Liver (tissue), 8 donors: ENCODE measurements at regions not wholly inside any gene's neighbourhood (a gene's known extent, or its start where the extent isn't known, plus 50 kb on each side); places are given as distances from the start of the nearest gene placed in this dataset.

Source experiments
- DNase-seq: peaks from one replicate; pipeline ENCODE4 v3.0.0-alpha.2; 2017; ENCODE audit warnings: low spot score
- H3K27ac ChIP-seq, 2 donors: one replicate each; pipeline ENCODE4 v1.7.0; 2013; ENCODE audit warnings: inconsistent platforms in 2 of 2, low read length in 2 of 2, control low read depth in 1 of 2, low read depth in 1 of 2, mild to moderate bottlenecking in 1 of 2
- H3K27me3 ChIP-seq, 4 donors: one replicate each; pipeline versions ENCODE4 v1.6.1 to v1.7.0; 2013; ENCODE audit warnings: low read length in 3 of 4, inconsistent platforms in 1 of 4, mild to moderate bottlenecking in 1 of 4, moderate library complexity in 1 of 4; ENCODE audit not compliant: control insufficient read depth in 4 of 4, insufficient read depth in 4 of 4
- H3K36me3 ChIP-seq, 4 donors: one replicate each; pipeline versions ENCODE4 v1.6.1 to v1.7.0; 2013; ENCODE audit warnings: low read length in 3 of 4, mild to moderate bottlenecking in 3 of 4, low read depth in 1 of 4, moderate library complexity in 1 of 4; ENCODE audit not compliant: control insufficient read depth in 4 of 4, insufficient read depth in 3 of 4
- H3K4me1 ChIP-seq, 4 donors: one replicate each; pipeline versions ENCODE4 v1.6.1 to v1.7.0; 2013; ENCODE audit warnings: low read length in 3 of 4, mild to moderate bottlenecking in 3 of 4, moderate library complexity in 1 of 4; ENCODE audit not compliant: control insufficient read depth in 4 of 4, insufficient read depth in 4 of 4
- H3K4me3 ChIP-seq, 3 donors: one replicate each; pipeline versions ENCODE4 v1.6.1 to v1.7.0; 2013; ENCODE audit warnings: low read length in 3 of 3, control low read depth in 1 of 3, low read depth in 1 of 3, mild to moderate bottlenecking in 1 of 3
- H3K9ac ChIP-seq, 2 donors: one replicate each; pipeline ENCODE4 v1.7.0; 2013; ENCODE audit warnings: low read length in 2 of 2, mild to moderate bottlenecking in 2 of 2, moderate library complexity in 2 of 2, control low read depth in 1 of 2, low read depth in 1 of 2
- H3K9me3 ChIP-seq, 4 donors: one replicate each; pipeline versions ENCODE4 v1.6.1 to v1.7.0; 2013; ENCODE audit warnings: low read length in 3 of 4; ENCODE audit not compliant: control insufficient read depth in 4 of 4
- HNF4A ChIP-seq, 2 donors: conservative IDR thresholded peaks; 2 replicates each; pipeline ENCODE4 v1.6.1; 2016; ENCODE audit warnings: antibody characterized with exemption in 2 of 2, mild to moderate bottlenecking in 2 of 2
- HNF4G ChIP-seq: IDR thresholded peaks from 2 replicates; pipeline ENCODE4 v1.6.1; 2016; ENCODE audit warnings: antibody characterized with exemption
- JUND ChIP-seq, 2 donors: IDR thresholded peaks; 2 replicates each; pipeline ENCODE4 v1.6.1; 2016; ENCODE audit warnings: antibody characterized with exemption in 2 of 2
- MAX ChIP-seq: IDR thresholded peaks from 2 replicates; pipeline ENCODE4 v1.6.1; 2016; ENCODE audit warnings: antibody characterized with exemption
- RXRA ChIP-seq, 2 donors: IDR thresholded peaks; 2 replicates each; pipeline ENCODE4 v1.6.1; 2017 to 2018; ENCODE audit warnings: antibody characterized with exemption in 2 of 2, mild to moderate bottlenecking in 1 of 2
- TAF1 ChIP-seq: conservative IDR thresholded peaks from 2 replicates; pipeline ENCODE4 v1.6.1; 2016; ENCODE audit warnings: antibody characterized with exemption, mild to moderate bottlenecking
- YY1 ChIP-seq: IDR thresholded peaks from 2 replicates; pipeline ENCODE4 v1.6.1; 2016; ENCODE audit warnings: antibody characterized with exemption, mild to moderate bottlenecking
- ZBTB33 ChIP-seq: IDR thresholded peaks from 2 replicates; pipeline ENCODE4 v1.6.1; 2016; ENCODE audit warnings: antibody characterized with exemption
- WGBS: extraction: QIAGEN DNeasy Blood & Tissue Kit; methylation state at CpG from one replicate; pipeline ENCODE4 v1.1.7; 2013; 5-methylcytosine and 5-hydroxymethylcytosine counted together
- TF ChIP-seq, protein P1 (sequence below): fragments of 150-350 bp; IDR thresholded peaks from 2 replicates; pipeline ENCODE4 v1.5.1; 2017; ENCODE audit warnings: improper control_type of control experiment, low read depth, low read length; ENCODE audit not compliant: missing input control
- TF ChIP-seq, protein P2 (sequence below): IDR thresholded peaks from 2 replicates; pipeline ENCODE4 v1.6.1; 2016; ENCODE audit warnings: antibody characterized with exemption, mild to moderate bottlenecking
- donor health status: healthy.
- donor health status: healthy.
- donor health status: healthy.
- donor health status: healthy.
- donor health status: healthy.

DNA sequence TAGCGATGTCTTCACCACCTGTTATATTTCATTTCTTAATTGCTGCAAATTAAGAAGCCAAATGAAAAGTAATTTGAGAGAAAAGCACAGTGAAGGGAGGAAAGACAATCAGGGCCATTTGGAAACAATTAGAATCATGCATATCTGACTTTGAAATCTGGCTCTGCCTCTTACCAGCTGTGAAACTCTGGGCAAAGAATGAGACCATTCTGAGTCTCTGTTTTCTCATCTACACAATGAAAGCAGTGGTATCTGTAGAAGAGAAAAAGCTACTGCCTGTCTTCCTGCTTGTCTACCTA lies 334.5 kb upstream of the CYRIA start:
- Histone ChIP-seq H3K27ac (no peak overlapping the region), H3K36me3 (no peaks in the 10 kb centered on the region), H3K9me3 (peaks cover 0 to under 1% (median 0%) of the 10 kb centered on the region in 4 donors), H3K4me1 (no peaks in the 10 kb centered on the region), H3K27me3 (no peaks in the 10 kb centered on the region), H3K4me3 (no peak overlapping the region), H3K9ac (no peak overlapping the region)
- TF ChIP-seq JUND (IDR thresholded peaks at IDR 0.05): no peak
- TF ChIP-seq YY1: no peak
- TF ChIP-seq TAF1: no peak
- no peak for TF ChIP-seq MAX
- WGBS: 99% methylated on average over 1 of the region's 1 CpG
- no peak for DNase-seq

GRCh38 chr2:16999347-17000183 lies 333.9 kb upstream of the CYRIA start:
- 92% methylated on average over 6 of the region's 6 CpGs for WGBS

More at GRCh38 chr2:16999347-17000183, 333.9 kb upstream of the CYRIA start:
- no peak overlapping the region for H3K4me3 ChIP-seq
- no peaks in the 10 kb centered on the region for H3K27me3 ChIP-seq
- H3K9ac ChIP-seq: no peak overlapping the region
- H3K9me3 ChIP-seq: peaks cover 0 to 3% (median 0%) of the 10 kb centered on the region in 4 donors
- H3K4me1 ChIP-seq: no peaks in the 10 kb centered on the region
- DNase-seq: no peak
- H3K27ac ChIP-seq: no peak overlapping the region
- H3K36me3 ChIP-seq: no peaks in the 10 kb centered on the region
- TF ChIP-seq YY1: no peak
- TF ChIP-seq ZBTB33: no peak
- no peak for TF ChIP-seq HNF4A (conservative IDR thresholded peaks at IDR 0.05)
- no peak for TF ChIP-seq HNF4G
- TF ChIP-seq RXRA (IDR thresholded peaks at IDR 0.05): no peak
- TF ChIP-seq MAX: no peak
- TF ChIP-seq, protein P1, sequence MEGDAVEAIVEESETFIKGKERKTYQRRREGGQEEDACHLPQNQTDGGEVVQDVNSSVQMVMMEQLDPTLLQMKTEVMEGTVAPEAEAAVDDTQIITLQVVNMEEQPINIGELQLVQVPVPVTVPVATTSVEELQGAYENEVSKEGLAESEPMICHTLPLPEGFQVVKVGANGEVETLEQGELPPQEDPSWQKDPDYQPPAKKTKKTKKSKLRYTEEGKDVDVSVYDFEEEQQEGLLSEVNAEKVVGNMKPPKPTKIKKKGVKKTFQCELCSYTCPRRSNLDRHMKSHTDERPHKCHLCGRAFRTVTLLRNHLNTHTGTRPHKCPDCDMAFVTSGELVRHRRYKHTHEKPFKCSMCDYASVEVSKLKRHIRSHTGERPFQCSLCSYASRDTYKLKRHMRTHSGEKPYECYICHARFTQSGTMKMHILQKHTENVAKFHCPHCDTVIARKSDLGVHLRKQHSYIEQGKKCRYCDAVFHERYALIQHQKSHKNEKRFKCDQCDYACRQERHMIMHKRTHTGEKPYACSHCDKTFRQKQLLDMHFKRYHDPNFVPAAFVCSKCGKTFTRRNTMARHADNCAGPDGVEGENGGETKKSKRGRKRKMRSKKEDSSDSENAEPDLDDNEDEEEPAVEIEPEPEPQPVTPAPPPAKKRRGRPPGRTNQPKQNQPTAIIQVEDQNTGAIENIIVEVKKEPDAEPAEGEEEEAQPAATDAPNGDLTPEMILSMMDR: no peak
- TF ChIP-seq, protein P2, sequence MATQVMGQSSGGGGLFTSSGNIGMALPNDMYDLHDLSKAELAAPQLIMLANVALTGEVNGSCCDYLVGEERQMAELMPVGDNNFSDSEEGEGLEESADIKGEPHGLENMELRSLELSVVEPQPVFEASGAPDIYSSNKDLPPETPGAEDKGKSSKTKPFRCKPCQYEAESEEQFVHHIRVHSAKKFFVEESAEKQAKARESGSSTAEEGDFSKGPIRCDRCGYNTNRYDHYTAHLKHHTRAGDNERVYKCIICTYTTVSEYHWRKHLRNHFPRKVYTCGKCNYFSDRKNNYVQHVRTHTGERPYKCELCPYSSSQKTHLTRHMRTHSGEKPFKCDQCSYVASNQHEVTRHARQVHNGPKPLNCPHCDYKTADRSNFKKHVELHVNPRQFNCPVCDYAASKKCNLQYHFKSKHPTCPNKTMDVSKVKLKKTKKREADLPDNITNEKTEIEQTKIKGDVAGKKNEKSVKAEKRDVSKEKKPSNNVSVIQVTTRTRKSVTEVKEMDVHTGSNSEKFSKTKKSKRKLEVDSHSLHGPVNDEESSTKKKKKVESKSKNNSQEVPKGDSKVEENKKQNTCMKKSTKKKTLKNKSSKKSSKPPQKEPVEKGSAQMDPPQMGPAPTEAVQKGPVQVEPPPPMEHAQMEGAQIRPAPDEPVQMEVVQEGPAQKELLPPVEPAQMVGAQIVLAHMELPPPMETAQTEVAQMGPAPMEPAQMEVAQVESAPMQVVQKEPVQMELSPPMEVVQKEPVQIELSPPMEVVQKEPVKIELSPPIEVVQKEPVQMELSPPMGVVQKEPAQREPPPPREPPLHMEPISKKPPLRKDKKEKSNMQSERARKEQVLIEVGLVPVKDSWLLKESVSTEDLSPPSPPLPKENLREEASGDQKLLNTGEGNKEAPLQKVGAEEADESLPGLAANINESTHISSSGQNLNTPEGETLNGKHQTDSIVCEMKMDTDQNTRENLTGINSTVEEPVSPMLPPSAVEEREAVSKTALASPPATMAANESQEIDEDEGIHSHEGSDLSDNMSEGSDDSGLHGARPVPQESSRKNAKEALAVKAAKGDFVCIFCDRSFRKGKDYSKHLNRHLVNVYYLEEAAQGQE: no peak
